H1 (cell line): ENCODE measurements at regions not wholly inside any gene's neighbourhood (a gene's known extent, or its start where the extent isn't known, plus 50 kb on each side); places are given as distances from the start of the nearest gene placed in this dataset.

Experiments
- BRCA1 ChIP-seq: IDR thresholded peaks from 2 replicates; pipeline ENCODE4 v1.6.1; 2012; ENCODE audit warnings: low read depth, low read length, improper control_type of control experiment
- CBX8 ChIP-seq: fragments of 300-800, 300-1000 bp; sonication (generic); IDR thresholded peaks from 2 replicates; pipeline ENCODE4 v1.7.1; 2016; ENCODE audit warnings: low read depth, low read length, borderline replicate concordance
- CEBPB ChIP-seq: IDR thresholded peaks from 2 replicates; pipeline ENCODE4 v1.6.1; 2012; ENCODE audit warnings: low read depth, low read length
- CHD2 ChIP-seq: IDR thresholded peaks from 2 replicates; pipeline ENCODE4 v1.6.1; 2012; ENCODE audit warnings: low read length, improper control_type of control experiment
- CREB1 ChIP-seq: IDR thresholded peaks from 2 replicates; pipeline ENCODE4 v1.6.1; 2012; ENCODE audit warnings: inconsistent platforms
- E2F6 ChIP-seq: IDR thresholded peaks from 2 replicates; pipeline ENCODE4 v1.6.1; 2012; ENCODE audit warnings: inconsistent platforms
- GABPA ChIP-seq: IDR thresholded peaks from 2 replicates; pipeline ENCODE4 v1.6.1; 2011; ENCODE audit warnings: mild to moderate bottlenecking, low read length, moderate library complexity, borderline replicate concordance; ENCODE audit not compliant: insufficient read depth
- KDM4A ChIP-seq: IDR thresholded peaks from one replicate; pipeline ENCODE4 v1.7.1; 2012; ENCODE audit warnings: low read depth, mild to moderate bottlenecking, moderate library complexity, low read length, inconsistent platforms; ENCODE audit not compliant: severe bottlenecking
- KDM5A ChIP-seq: fragments of 200-600 bp; IDR thresholded peaks from 2 replicates; pipeline ENCODE4 v1.7.1; 2012; ENCODE audit warnings: mild to moderate bottlenecking, low read length, inconsistent platforms, mixed read lengths
- MAX ChIP-seq: IDR thresholded peaks from 2 replicates; pipeline ENCODE4 v1.6.1; 2012; ENCODE audit warnings: inconsistent platforms
- RFX5 ChIP-seq: IDR thresholded peaks from 2 replicates; pipeline ENCODE4 v1.6.1; 2011; ENCODE audit warnings: low read depth, low read length, improper control_type of control experiment, borderline replicate concordance

- TF ChIP-seq GABPA (no peak), RFX5 (no peak), E2F6 (no peak), KDM4A (no peak), BRCA1 (no peak), CREB1 (no peak), KDM5A (no peak), MAX (no peak), CHD2 (no peak), CEBPB (no peak), CBX8 (no peak)
Measured at GRCh38 chr16:9333469-9333868, 242.0 kb downstream of the HAPSTR1 start (continued).
